ENCODE measurements at regions not wholly inside any gene's neighbourhood (a gene's known extent, or its start where the extent isn't known, plus 50 kb on each side); places are given as distances from the start of the nearest gene placed in this dataset.

GRCh38 chr14:97196336-97196735, 399.2 kb downstream of the VRK1 start:
- no peak for TF ChIP-seq CTCF (IDR thresholded peaks at IDR 0.05)
- TF ChIP-seq ZFX (IDR thresholded peaks at IDR 0.05; ENCODE audit: borderline replicate concordance), result no peak
